ENCODE measurements at regions not wholly inside any gene's neighbourhood (a gene's known extent, or its start where the extent isn't known, plus 50 kb on each side); places are given as distances from the start of the nearest gene placed in this dataset.
A peak's percentile ranks its signal among the peaks of the same experiment; 100 is the strongest.

DNA sequence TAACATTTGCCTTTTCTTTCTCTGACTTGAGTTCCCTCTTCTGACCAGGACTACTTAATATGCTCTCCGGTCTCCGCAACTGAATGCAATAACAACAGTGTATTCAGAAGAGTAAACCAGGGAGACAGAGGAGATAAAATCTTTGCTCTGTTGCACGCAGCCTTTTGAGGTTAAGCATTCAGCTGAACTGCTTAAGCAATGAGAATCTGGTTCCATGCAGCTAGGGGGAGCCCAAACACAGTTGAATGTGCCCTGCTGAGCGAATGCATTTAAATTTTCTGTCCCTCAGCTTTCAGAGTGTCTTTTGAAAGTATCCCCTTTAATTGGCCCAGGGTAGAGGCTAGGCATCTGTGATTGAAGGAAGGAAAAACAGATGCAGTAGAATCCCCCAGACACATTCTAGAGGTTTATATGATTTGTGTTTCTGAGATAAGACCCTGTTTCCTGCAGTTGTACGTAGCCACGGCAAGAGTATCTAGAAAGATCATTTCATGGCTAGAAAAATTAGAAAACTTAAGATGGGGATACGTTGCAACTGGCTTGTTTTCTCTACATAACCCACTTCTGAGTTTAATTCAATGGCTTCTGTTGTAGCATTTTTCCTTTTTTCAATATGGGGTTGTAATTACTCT is 309.6 kb downstream of the TUSC7 start:
- Mint-ChIP-seq H3K9me3 (no peaks in the 10 kb centered on the region), H3K36me3 (ENCODE audit: low read depth) (no peaks in the 10 kb centered on the region), H3K27me3 (ENCODE audit: low read depth, poor library complexity) (peaks cover 6% of the 10 kb centered on the region), H3K4me3 (no peak overlapping the region), H3K27ac (peak overlapping the region; percentile 9), H3K4me1 (peaks cover 5% of the 10 kb centered on the region)
- TF ChIP-seq, protein P1, sequence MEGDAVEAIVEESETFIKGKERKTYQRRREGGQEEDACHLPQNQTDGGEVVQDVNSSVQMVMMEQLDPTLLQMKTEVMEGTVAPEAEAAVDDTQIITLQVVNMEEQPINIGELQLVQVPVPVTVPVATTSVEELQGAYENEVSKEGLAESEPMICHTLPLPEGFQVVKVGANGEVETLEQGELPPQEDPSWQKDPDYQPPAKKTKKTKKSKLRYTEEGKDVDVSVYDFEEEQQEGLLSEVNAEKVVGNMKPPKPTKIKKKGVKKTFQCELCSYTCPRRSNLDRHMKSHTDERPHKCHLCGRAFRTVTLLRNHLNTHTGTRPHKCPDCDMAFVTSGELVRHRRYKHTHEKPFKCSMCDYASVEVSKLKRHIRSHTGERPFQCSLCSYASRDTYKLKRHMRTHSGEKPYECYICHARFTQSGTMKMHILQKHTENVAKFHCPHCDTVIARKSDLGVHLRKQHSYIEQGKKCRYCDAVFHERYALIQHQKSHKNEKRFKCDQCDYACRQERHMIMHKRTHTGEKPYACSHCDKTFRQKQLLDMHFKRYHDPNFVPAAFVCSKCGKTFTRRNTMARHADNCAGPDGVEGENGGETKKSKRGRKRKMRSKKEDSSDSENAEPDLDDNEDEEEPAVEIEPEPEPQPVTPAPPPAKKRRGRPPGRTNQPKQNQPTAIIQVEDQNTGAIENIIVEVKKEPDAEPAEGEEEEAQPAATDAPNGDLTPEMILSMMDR (IDR thresholded peaks at IDR 0.05) = peak; percentile 76
- DNase-seq = peak; percentile 66

GRCh38 chr3:117026401-117026800 is 316.8 kb downstream of the TUSC7 start:
- TF ChIP-seq, protein P1 (IDR thresholded peaks at IDR 0.05) = no peak
- H3K27ac Mint-ChIP-seq = no peak overlapping the region
- H3K27me3 Mint-ChIP-seq (ENCODE audit: low read depth, poor library complexity) = no peaks in the 10 kb centered on the region
- no peak for DNase-seq
- peaks cover 18% of the 10 kb centered on the region for H3K9me3 Mint-ChIP-seq
- H3K4me1 Mint-ChIP-seq = no peaks in the 10 kb centered on the region
- peaks cover 5% of the 10 kb centered on the region for H3K36me3 Mint-ChIP-seq (ENCODE audit: low read depth)
- H3K4me3 Mint-ChIP-seq = no peak overlapping the region

GRCh38 chr3:117035745-117036144 is 326.2 kb downstream of the TUSC7 start:
- peaks cover 22% of the 10 kb centered on the region for H3K9me3 Mint-ChIP-seq
- H3K27me3 Mint-ChIP-seq (ENCODE audit: low read depth, poor library complexity) = no peaks in the 10 kb centered on the region
- peak; percentile 23 for DNase-seq
- H3K4me1 Mint-ChIP-seq = peaks cover 19% of the 10 kb centered on the region
- no peak overlapping the region for H3K27ac Mint-ChIP-seq
- TF ChIP-seq, protein P1 (IDR thresholded peaks at IDR 0.05) = no peak
- no peaks in the 10 kb centered on the region for H3K36me3 Mint-ChIP-seq (ENCODE audit: low read depth)
- H3K4me3 Mint-ChIP-seq = no peak overlapping the region

- DNase-seq = no peak
- H3K27ac Mint-ChIP-seq = peak overlapping the region; percentile 84
- H3K4me3 Mint-ChIP-seq = no peak overlapping the region
- TF ChIP-seq, protein P1 (IDR thresholded peaks at IDR 0.05) = no peak
- H3K9me3 Mint-ChIP-seq = peaks cover 16% of the 10 kb centered on the region
- peaks cover 19% of the 10 kb centered on the region for H3K4me1 Mint-ChIP-seq
- no peaks in the 10 kb centered on the region for H3K36me3 Mint-ChIP-seq (ENCODE audit: low read depth)
- H3K27me3 Mint-ChIP-seq (ENCODE audit: low read depth, poor library complexity) = no peaks in the 10 kb centered on the region
Measured at GRCh38 chr3:117036259-117036799, 326.8 kb downstream of the TUSC7 start.

DNA sequence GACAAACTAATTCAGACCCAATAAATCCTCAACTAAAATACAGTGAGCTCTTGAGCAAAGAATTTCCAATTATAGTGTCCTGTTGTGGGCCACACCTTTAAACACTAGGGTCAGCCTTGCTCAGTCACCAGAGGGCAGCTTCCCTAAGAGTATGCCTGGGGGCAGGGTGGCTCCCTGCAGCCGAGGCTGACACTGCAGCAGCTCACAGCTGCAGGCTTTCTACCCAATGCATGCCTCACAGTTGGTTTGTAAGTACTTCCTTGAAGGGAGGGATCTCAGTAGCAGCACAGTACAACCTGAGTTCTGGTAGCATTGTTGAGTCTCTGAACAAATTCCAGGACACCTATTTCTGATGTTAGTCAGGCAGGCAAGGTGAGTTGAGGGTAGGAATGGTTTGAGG is 335.6 kb downstream of the TUSC7 start:
- Mint-ChIP-seq H3K4me3 (no peak overlapping the region), H3K4me1 (no peaks in the 10 kb centered on the region), H3K9me3 (peaks cover 11% of the 10 kb centered on the region), H3K36me3 (ENCODE audit: low read depth) (peaks cover 6% of the 10 kb centered on the region), H3K27ac (no peak overlapping the region), H3K27me3 (ENCODE audit: low read depth, poor library complexity) (no peaks in the 10 kb centered on the region)
- TF ChIP-seq, protein P1 (IDR thresholded peaks at IDR 0.05) = no peak
- DNase-seq = peak; percentile 10

Data from nephron progenitor cell (in vitro differentiated cells).